ENCODE measurements at regions not wholly inside any gene's neighbourhood (a gene's known extent, or its start where the extent isn't known, plus 50 kb on each side); places are given as distances from the start of the nearest gene placed in this dataset.

DNA sequence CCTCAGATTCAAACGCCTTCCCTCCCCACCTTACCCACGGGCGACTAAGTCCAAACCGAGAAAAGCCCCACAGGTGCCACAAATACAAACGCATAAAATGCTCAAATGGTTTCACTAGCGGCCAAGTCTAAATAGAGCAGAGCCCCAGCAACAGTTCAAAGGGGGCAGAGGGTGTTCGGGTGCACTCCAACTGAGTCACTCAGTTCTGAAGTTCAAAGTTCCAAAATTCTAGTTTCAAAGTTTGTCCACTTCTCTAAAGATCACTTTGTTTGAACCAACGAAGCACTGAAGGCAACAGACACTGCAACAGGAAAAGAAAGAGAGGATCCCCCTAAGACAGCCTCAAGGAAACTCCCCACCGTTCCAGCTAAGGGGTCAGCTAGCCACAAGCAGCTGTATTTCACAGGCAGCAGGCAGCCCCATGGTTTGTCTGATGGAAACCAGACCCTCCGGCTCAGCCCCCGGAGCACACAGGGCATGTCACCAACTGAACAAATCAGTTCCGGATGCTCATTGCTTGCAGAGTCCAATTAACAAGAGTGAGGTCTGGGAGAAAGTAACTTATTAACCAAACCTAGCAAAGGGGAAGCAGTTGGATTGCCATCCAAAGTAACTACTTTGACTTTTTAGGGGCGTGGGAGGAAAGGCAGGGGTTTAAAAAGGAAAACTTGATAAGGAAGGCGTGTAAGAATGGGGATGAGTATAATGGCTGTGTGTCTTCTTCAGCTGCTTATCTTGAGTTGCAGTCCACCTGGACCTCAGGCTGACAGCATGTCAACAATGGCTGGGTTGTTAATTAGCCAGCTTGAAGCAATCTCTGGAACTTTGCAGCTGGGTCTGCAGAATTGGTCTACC lies 1423.9 kb upstream of the PRMT6 start (continued):
- TF ChIP-seq, protein P1, sequence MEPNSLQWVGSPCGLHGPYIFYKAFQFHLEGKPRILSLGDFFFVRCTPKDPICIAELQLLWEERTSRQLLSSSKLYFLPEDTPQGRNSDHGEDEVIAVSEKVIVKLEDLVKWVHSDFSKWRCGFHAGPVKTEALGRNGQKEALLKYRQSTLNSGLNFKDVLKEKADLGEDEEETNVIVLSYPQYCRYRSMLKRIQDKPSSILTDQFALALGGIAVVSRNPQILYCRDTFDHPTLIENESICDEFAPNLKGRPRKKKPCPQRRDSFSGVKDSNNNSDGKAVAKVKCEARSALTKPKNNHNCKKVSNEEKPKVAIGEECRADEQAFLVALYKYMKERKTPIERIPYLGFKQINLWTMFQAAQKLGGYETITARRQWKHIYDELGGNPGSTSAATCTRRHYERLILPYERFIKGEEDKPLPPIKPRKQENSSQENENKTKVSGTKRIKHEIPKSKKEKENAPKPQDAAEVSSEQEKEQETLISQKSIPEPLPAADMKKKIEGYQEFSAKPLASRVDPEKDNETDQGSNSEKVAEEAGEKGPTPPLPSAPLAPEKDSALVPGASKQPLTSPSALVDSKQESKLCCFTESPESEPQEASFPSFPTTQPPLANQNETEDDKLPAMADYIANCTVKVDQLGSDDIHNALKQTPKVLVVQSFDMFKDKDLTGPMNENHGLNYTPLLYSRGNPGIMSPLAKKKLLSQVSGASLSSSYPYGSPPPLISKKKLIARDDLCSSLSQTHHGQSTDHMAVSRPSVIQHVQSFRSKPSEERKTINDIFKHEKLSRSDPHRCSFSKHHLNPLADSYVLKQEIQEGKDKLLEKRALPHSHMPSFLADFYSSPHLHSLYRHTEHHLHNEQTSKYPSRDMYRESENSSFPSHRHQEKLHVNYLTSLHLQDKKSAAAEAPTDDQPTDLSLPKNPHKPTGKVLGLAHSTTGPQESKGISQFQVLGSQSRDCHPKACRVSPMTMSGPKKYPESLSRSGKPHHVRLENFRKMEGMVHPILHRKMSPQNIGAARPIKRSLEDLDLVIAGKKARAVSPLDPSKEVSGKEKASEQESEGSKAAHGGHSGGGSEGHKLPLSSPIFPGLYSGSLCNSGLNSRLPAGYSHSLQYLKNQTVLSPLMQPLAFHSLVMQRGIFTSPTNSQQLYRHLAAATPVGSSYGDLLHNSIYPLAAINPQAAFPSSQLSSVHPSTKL (CRISPR knock-in tag; IDR thresholded peaks at IDR 0.05): peak; percentile 88
- TF ChIP-seq HNRNPLL (IDR thresholded peaks at IDR 0.05; ENCODE audit: low read depth, low read length, poor library complexity, severe bottlenecking) (no peak), ZFAT (CRISPR knock-in tag; conservative IDR thresholded peaks at IDR 0.05) (no peak), ZKSCAN1 (IDR thresholded peaks at IDR 0.05; ENCODE audit: low read length) (no peak), ZNF205 (CRISPR knock-in tag; IDR thresholded peaks at IDR 0.05) (peak; percentile 53; the same call in 1 of the 2 replicates), MXD1 (CRISPR knock-in tag; IDR thresholded peaks at IDR 0.05) (no peak), XBP1 (CRISPR knock-in tag; IDR thresholded peaks at IDR 0.05) (no peak), SKI (IDR thresholded peaks at IDR 0.05; ENCODE audit: partially characterized antibody) (peak; percentile 14), DNMT1 (CRISPR knock-in tag; IDR thresholded peaks at IDR 0.05) (no peak), ZNF570 (CRISPR knock-in tag; IDR thresholded peaks at IDR 0.05; ENCODE audit: borderline replicate concordance) (no peak), SUZ12 (IDR thresholded peaks at IDR 0.05; ENCODE audit: low read depth, low read length) (no peak), PHF5A (CRISPR knock-in tag; IDR thresholded peaks at IDR 0.05; ENCODE audit: low read depth, unreplicated experiment) (no peak), HES4 (CRISPR knock-in tag; IDR thresholded peaks at IDR 0.05; ENCODE audit: borderline replicate concordance) (no peak), PTBP1 (IDR thresholded peaks at IDR 0.05; ENCODE audit: low read depth, low read length, poor library complexity, severe bottlenecking) (no peak), ZC3H4 (CRISPR knock-in tag; IDR thresholded peaks at IDR 0.05; ENCODE audit: borderline replicate concordance) (no peak)
- TF ChIP-seq, protein P2, sequence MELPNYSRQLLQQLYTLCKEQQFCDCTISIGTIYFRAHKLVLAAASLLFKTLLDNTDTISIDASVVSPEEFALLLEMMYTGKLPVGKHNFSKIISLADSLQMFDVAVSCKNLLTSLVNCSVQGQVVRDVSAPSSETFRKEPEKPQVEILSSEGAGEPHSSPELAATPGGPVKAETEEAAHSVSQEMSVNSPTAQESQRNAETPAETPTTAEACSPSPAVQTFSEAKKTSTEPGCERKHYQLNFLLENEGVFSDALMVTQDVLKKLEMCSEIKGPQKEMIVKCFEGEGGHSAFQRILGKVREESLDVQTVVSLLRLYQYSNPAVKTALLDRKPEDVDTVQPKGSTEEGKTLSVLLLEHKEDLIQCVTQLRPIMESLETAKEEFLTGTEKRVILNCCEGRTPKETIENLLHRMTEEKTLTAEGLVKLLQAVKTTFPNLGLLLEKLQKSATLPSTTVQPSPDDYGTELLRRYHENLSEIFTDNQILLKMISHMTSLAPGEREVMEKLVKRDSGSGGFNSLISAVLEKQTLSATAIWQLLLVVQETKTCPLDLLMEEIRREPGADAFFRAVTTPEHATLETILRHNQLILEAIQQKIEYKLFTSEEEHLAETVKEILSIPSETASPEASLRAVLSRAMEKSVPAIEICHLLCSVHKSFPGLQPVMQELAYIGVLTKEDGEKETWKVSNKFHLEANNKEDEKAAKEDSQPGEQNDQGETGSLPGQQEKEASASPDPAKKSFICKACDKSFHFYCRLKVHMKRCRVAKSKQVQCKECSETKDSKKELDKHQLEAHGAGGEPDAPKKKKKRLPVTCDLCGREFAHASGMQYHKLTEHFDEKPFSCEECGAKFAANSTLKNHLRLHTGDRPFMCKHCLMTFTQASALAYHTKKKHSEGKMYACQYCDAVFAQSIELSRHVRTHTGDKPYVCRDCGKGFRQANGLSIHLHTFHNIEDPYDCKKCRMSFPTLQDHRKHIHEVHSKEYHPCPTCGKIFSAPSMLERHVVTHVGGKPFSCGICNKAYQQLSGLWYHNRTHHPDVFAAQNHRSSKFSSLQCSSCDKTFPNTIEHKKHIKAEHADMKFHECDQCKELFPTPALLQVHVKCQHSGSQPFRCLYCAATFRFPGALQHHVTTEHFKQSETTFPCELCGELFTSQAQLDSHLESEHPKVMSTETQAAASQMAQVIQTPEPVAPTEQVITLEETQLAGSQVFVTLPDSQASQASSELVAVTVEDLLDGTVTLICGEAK (IDR thresholded peaks at IDR 0.05): no peak
- TF ChIP-seq, protein P2 (CRISPR knock-in tag; IDR thresholded peaks at IDR 0.05): no peak
